Karpas-422 (cell line): ENCODE measurements at regions not wholly inside any gene's neighbourhood (a gene's known extent, or its start where the extent isn't known, plus 50 kb on each side); places are given as distances from the start of the nearest gene placed in this dataset.

Experiments
- DNase-seq: peaks from one replicate; pipeline ENCODE4 v3.0.0-alpha.2; 2015
- H2AFZ ChIP-seq: fragments of 200-600 bp; sonication (generic); 2 replicates; pipeline ENCODE4 v1.6.1; 2014; ENCODE audit warnings: antibody characterized with exemption, low read length, mixed read lengths
- H3K27ac ChIP-seq: fragments of 200-600 bp; sonication (generic); 2 replicates; pipeline ENCODE4 v1.5.1; 2014; ENCODE audit warnings: mild to moderate bottlenecking, low read length, moderate library complexity
- H3K27me3 ChIP-seq: fragments of 200-600 bp; sonication (generic); 2 replicates; pipeline ENCODE4 v1.6.1; 2014; ENCODE audit warnings: low read length, mixed read lengths
- H3K36me3 ChIP-seq: fragments of 200-600 bp; sonication (generic); 2 replicates; pipeline ENCODE4 v1.6.1; 2014; ENCODE audit warnings: low read length, mixed read lengths; ENCODE audit not compliant: insufficient read depth
- H3K4me1 ChIP-seq: fragments of 200-600 bp; sonication (generic); 2 replicates; pipeline ENCODE4 v1.6.1; 2014; ENCODE audit warnings: mild to moderate bottlenecking, low read length, mixed read lengths
- H3K4me2 ChIP-seq: fragments of 200-600 bp; sonication (generic); 2 replicates; pipeline ENCODE4 v1.6.1; 2014; ENCODE audit warnings: low read length, low read depth, mild to moderate bottlenecking; ENCODE audit not compliant: poor library complexity, severe bottlenecking
- H3K4me3 ChIP-seq: fragments of 200-600 bp; sonication (generic); 2 replicates; pipeline ENCODE4 v1.5.1; 2014; ENCODE audit warnings: mild to moderate bottlenecking, antibody characterized with exemption, low read length, mixed read lengths
- H3K79me2 ChIP-seq: fragments of 200-600 bp; sonication (generic); 2 replicates; pipeline ENCODE4 v1.6.1; 2014; ENCODE audit warnings: mild to moderate bottlenecking, low read length, mixed read lengths
- H3K9ac ChIP-seq: fragments of 200-600 bp; sonication (generic); 2 replicates; pipeline ENCODE4 v1.6.0; 2014; ENCODE audit warnings: low read length
- H3K9me2 ChIP-seq: fragments of 200-600 bp; sonication (generic), shearing (Covaris generic); replicated peaks from 2 replicates; pipeline ENCODE4 v1.6.0; 2014; ENCODE audit warnings: mild to moderate bottlenecking, low read length, moderate library complexity; ENCODE audit not compliant: insufficient read depth
- H3K9me3 ChIP-seq: fragments of 300-700, 200-600 bp; sonication (generic); 2 replicates; pipeline ENCODE4 v1.6.1; 2014; ENCODE audit warnings: low read length, mixed read lengths
- H4K20me1 ChIP-seq: fragments of 200-600 bp; sonication (generic); 2 replicates; pipeline ENCODE4 v1.6.1; 2014; ENCODE audit warnings: mild to moderate bottlenecking, antibody characterized with exemption, low read length, low read depth; ENCODE audit not compliant: insufficient read depth

DNA sequence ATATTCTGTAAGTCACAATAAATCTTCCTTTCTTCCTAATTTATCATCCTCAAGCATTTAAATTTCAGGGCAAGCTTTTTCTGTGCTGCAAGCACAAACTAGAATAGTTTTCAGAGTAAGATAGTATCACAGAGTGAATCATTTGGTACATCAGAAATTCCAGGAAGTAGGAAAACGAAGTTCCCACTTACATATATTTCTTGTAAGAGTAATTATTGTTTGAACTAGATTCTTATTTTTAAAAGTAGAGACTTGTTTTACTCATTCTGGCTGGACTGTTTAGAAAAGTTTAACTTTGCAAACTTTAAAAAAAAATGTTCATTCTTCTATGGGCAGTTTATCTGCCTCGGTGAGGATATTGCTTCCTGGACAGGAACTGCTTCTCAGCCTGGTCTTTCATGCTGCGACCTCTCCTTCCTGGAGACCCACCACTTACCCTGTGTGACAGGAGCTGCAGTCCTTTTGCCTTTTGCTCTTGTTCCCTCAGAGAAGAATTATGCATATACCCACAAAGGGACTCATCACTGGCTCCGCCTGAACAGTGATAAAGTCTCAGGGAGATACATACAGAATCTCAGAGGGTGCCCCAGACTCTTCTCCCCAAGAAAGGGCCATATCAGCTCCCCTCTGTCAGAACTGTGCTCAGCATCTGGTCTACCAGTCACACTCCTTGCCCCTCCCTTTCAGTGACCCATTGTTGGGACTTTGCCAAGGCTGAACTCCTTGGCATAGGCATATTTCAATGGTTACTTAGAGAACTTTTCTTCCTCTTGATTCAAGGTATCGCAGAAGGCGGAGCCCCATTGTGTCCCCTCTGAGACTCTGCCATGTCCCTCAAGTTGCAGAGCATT, 102.7 kb upstream of the CD55 start:
- no peak for DNase-seq
- Histone ChIP-seq H3K4me3 (no peak overlapping the region), H3K27ac (no peak overlapping the region), H3K9ac (no peak overlapping the region), H3K36me3 (no peaks in the 10 kb centered on the region), H3K79me2 (no peaks in the 10 kb centered on the region), H3K9me3 (no peaks in the 10 kb centered on the region), H3K27me3 (no peaks in the 10 kb centered on the region), H3K4me2 (no peak overlapping the region), H3K9me2 (no peaks in the 10 kb centered on the region), H3K4me1 (no peaks in the 10 kb centered on the region), H4K20me1 (no peaks in the 10 kb centered on the region), H2AFZ (no peak overlapping the region)

DNA sequence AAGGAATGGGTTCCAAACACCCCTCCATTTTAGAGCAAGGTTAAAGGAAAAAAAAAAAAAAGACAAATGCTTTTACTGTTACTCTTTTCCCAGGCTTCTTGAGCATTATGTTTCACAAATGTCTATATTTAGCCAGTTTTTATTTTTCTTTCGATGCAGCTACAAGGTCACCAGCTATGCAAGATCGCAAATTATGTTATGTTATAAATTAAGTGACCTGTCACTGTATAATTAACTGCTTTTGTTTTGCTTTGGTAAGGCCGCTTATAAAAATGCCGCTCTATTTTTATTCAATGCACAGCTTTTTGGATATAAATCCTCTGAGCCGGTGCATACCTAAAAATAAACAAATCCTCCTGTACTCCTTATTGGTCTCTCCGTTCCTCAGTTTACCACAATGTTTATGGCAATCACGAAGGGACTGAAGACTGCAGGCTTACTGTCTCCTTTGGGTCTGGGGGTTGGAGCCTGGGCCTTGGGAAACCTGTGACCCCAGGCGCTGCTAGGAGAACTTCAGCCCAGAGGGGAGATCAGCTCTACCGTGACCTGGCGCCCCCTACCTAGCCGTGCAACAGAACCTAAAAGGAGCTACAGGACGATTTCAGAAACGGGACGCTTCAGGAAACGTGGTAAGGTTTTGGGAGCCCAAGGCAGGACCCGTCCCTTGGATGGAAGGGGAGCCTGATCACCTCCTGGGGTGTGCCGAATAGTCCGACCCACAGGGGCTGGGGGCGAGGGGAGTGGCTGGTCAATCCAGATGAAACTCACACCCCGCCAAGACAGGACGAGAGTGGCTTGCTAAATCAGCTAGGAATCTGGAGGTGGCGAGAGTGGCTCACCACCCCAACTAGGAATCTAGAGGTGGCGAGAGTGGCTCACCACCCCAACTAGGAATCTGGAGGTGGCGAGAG, 101.2 kb upstream of the CD55 start:
- no peak overlapping the region for H3K4me3 ChIP-seq
- no peaks in the 10 kb centered on the region for H4K20me1 ChIP-seq
- H3K27me3 ChIP-seq = no peaks in the 10 kb centered on the region
- H3K9me2 ChIP-seq = no peaks in the 10 kb centered on the region
- H2AFZ ChIP-seq = no peak overlapping the region
- H3K27ac ChIP-seq = no peak overlapping the region
- H3K79me2 ChIP-seq = no peaks in the 10 kb centered on the region
- no peak overlapping the region for H3K9ac ChIP-seq
- H3K4me1 ChIP-seq = no peaks in the 10 kb centered on the region
- no peak for DNase-seq
- H3K9me3 ChIP-seq = no peaks in the 10 kb centered on the region
- no peaks in the 10 kb centered on the region for H3K36me3 ChIP-seq
- H3K4me2 ChIP-seq = no peak overlapping the region

DNA sequence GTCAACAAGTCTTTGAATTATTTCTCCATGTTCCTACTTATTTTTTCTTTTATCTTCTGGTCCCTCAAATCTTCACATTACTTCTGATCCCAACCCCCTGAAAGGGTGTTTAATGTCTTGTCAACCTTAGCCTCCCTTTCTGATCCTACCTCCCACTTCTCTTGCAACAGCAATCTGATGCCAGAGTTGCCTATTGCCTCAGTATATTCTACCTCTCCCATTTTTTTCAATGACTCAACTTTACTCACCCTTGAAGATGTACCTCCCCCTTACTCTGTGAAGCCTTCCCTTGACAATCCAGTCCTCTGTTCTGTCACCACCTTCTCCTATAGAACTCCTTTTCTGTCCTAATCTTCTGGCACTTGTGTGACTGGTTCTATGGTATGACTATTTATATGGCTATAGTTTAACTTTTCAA, 99.5 kb upstream of the CD55 start:
- no peak overlapping the region for H3K9ac ChIP-seq
- no peaks in the 10 kb centered on the region for H4K20me1 ChIP-seq
- H3K4me1 ChIP-seq = no peaks in the 10 kb centered on the region
- H2AFZ ChIP-seq = no peak overlapping the region
- no peak overlapping the region for H3K4me3 ChIP-seq
- H3K9me3 ChIP-seq = no peaks in the 10 kb centered on the region
- H3K27ac ChIP-seq = no peak overlapping the region
- no peak for DNase-seq
- H3K4me2 ChIP-seq = no peak overlapping the region
- no peaks in the 10 kb centered on the region for H3K27me3 ChIP-seq
- no peaks in the 10 kb centered on the region for H3K79me2 ChIP-seq
- no peaks in the 10 kb centered on the region for H3K36me3 ChIP-seq
- no peaks in the 10 kb centered on the region for H3K9me2 ChIP-seq

DNA sequence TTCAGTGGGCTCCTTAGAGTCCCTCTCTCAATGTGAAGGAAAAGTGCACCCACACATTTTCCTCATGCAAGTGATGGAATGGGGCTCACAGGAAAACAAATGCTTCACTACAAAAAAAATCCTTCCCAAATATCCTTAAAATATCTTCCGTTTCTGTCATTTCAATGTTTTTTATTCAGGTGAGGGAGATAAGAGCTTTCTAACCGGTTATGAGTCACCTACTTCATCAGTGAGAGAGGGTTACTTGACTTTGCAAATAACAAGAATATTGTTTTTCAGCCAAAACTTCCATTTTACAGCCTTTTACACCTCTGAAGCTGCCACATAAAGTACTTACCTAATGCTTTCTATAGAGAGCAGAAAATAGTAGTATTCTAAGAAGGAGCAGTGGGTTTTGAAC, 98.3 kb upstream of the CD55 start:
- H3K79me2 ChIP-seq = no peaks in the 10 kb centered on the region
- no peaks in the 10 kb centered on the region for H3K36me3 ChIP-seq
- no peak overlapping the region for H3K9ac ChIP-seq
- no peak for DNase-seq
- no peaks in the 10 kb centered on the region for H4K20me1 ChIP-seq
- H3K9me3 ChIP-seq = no peaks in the 10 kb centered on the region
- no peak overlapping the region for H2AFZ ChIP-seq
- H3K27me3 ChIP-seq = no peaks in the 10 kb centered on the region
- H3K27ac ChIP-seq = no peak overlapping the region
- H3K9me2 ChIP-seq = no peaks in the 10 kb centered on the region
- H3K4me1 ChIP-seq = no peaks in the 10 kb centered on the region
- no peak overlapping the region for H3K4me2 ChIP-seq
- H3K4me3 ChIP-seq = no peak overlapping the region

DNA sequence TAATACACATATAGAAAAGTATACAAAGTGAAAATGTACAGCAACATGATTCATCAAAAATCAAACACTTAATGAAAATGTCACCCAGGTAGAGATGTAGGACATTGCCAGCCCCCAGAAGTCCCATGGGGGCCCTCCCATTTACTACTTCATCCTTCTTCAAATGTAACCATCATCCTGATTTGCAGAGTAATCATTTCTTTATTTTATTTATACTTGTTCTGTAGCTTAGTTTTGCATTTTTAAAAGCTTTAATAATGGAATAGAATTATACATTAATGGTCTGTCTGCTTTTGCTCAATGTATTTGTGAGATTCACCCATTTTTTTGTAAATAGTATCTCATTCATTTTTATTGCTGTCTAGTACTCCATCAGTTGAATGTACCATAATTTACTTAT, 96.8 kb upstream of the CD55 start:
- no peaks in the 10 kb centered on the region for H3K79me2 ChIP-seq
- H3K4me3 ChIP-seq = no peak overlapping the region
- no peaks in the 10 kb centered on the region for H4K20me1 ChIP-seq
- no peaks in the 10 kb centered on the region for H3K4me1 ChIP-seq
- no peak overlapping the region for H3K9ac ChIP-seq
- H3K4me2 ChIP-seq = no peak overlapping the region
- no peak overlapping the region for H3K27ac ChIP-seq
- DNase-seq = no peak
- no peaks in the 10 kb centered on the region for H3K9me3 ChIP-seq
- H3K9me2 ChIP-seq = no peaks in the 10 kb centered on the region
- no peaks in the 10 kb centered on the region for H3K36me3 ChIP-seq
- no peaks in the 10 kb centered on the region for H3K27me3 ChIP-seq
- H2AFZ ChIP-seq = no peak overlapping the region

DNA sequence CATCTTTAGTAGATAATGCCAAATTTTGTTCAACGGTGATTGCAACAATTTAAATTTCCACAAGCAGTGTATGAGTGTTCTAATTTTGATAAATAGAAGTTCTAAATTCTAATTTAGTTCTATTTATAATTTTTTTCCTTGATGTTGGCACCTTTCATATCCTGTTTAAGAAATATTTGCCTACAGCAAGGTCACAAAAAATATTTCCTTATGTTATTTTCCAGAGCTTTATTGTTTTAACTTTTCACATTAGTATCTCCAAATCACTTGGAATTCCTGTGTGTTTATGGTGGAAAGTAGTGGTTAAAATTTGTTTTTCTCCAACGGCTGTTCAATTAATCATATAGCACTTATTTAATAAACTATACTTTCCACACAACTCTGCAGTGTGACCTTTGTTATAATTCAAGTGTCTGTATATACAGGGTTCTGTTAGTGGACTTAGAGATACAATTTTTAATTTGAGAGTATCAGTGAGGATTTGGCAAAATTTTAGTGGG, 94.3 kb upstream of the CD55 start:
- no peak overlapping the region for H3K4me3 ChIP-seq
- H3K79me2 ChIP-seq = no peaks in the 10 kb centered on the region
- H3K27ac ChIP-seq = no peak overlapping the region
- no peaks in the 10 kb centered on the region for H3K36me3 ChIP-seq
- no peak overlapping the region for H2AFZ ChIP-seq
- no peaks in the 10 kb centered on the region for H3K9me2 ChIP-seq
- H3K9me3 ChIP-seq = no peaks in the 10 kb centered on the region
- H3K27me3 ChIP-seq = no peaks in the 10 kb centered on the region
- no peak overlapping the region for H3K9ac ChIP-seq
- no peak for DNase-seq
- no peak overlapping the region for H3K4me2 ChIP-seq
- no peaks in the 10 kb centered on the region for H4K20me1 ChIP-seq
- no peaks in the 10 kb centered on the region for H3K4me1 ChIP-seq

DNA sequence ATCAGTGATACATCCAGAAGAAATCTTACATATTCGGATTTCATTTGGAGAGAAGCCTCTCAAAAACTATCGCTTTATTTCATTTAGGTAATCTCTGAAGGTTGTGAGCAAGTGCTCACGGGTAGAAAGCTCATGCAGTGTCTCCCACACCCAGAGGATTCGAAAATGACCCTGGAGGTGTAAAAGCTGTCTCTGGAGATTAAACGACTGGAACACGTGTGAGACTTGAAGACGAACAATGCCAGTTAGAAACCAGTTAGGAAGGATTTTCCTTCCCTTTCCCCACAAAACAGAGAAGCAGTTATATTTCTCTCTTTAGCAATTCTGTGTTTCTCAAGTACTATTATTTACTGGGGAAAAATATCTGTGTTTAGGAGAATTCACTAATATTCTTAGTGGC, 92.5 kb upstream of the CD55 start:
- DNase-seq = no peak
- Histone ChIP-seq H3K79me2 (no peaks in the 10 kb centered on the region), H3K4me3 (no peak overlapping the region), H2AFZ (no peak overlapping the region), H3K4me2 (no peak overlapping the region), H3K4me1 (no peaks in the 10 kb centered on the region), H3K27me3 (no peaks in the 10 kb centered on the region), H3K9me3 (no peaks in the 10 kb centered on the region), H3K9me2 (no peaks in the 10 kb centered on the region), H3K36me3 (no peaks in the 10 kb centered on the region), H3K9ac (no peak overlapping the region), H4K20me1 (no peaks in the 10 kb centered on the region), H3K27ac (no peak overlapping the region)

DNA sequence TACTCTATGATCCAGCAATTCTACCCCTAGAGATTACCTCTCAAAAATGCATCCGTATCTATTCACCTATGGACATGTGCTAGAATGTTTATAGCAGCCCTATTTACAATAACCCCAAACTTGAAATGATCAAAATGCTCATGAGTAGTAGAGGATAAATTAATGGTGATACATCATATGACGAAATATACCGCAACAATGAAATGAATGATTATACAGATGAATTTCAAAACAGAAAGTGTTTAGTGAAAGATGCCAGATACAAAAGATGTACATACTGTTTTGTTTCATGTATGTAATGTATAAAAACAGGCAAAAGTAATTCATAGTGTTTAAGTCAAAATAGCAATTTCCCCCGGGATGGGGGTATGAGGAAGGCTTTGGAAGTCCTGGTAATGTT, 91.0 kb upstream of the CD55 start:
- Histone ChIP-seq H3K79me2 (no peaks in the 10 kb centered on the region), H3K27ac (no peak overlapping the region), H3K9me3 (no peaks in the 10 kb centered on the region), H3K4me1 (no peaks in the 10 kb centered on the region), H3K27me3 (no peaks in the 10 kb centered on the region), H3K4me3 (no peak overlapping the region), H4K20me1 (no peaks in the 10 kb centered on the region), H3K9me2 (no peaks in the 10 kb centered on the region), H3K36me3 (no peaks in the 10 kb centered on the region), H2AFZ (no peak overlapping the region), H3K4me2 (no peak overlapping the region), H3K9ac (no peak overlapping the region)
- DNase-seq = no peak
